ENCODE measurements at regions not wholly inside any gene's neighbourhood (a gene's known extent, or its start where the extent isn't known, plus 50 kb on each side); places are given as distances from the start of the nearest gene placed in this dataset.

DNA sequence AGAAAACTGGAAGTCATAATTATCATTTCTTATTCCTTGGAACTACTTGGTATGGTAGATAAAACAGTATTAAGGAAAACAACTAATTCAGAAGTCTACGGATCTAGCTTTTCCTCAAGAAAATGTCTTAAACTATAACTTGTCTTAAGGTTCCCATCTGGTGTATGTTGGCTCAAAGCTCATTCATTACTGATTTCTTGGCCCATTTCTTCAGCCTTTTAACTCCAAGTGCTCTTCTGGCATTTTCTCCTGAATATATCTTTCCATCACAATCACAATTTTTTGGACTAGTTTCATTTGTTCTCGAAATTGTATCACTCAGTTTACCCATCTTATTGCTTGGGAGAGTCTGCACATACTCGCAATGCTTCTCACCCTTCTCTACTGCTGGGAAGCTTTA is 150.1 kb downstream of the C12orf50 start:
- no peaks in the 10 kb centered on the region for H3K9me3 Mint-ChIP-seq (ENCODE audit: unreplicated experiment)
- FAIRE-seq (no peak), DNase-seq (ENCODE audit: low read depth) (no peak)
- Histone ChIP-seq H3K4me3 (ENCODE audit: insufficient read depth, low read depth, low read length) (no peak overlapping the region), H3K27ac (ENCODE audit: low read depth, low read length) (no peak overlapping the region), H3K4me1 (ENCODE audit: insufficient read depth, low read length) (no peaks in the 10 kb centered on the region), H2AFZ (ENCODE audit: low read depth, low read length) (no peak overlapping the region), H3K79me2 (ENCODE audit: insufficient read depth, low read length) (no peaks in the 10 kb centered on the region), H3K36me3 (ENCODE audit: insufficient read depth, low read length) (no peaks in the 10 kb centered on the region), H4K20me1 (ENCODE audit: insufficient read depth, low read length) (no peaks in the 10 kb centered on the region), H3K27me3 (ENCODE audit: insufficient read depth, low read length) (no peaks in the 10 kb centered on the region), H3K9ac (ENCODE audit: low read length) (no peak overlapping the region), H3K9me3 (ENCODE audit: insufficient read depth, low read depth, low read length) (no peaks in the 10 kb centered on the region), H3K4me2 (ENCODE audit: low read length) (no peak overlapping the region)
- no peak overlapping the region for H3K4me3 Mint-ChIP-seq (ENCODE audit: unreplicated experiment)
- TF ChIP-seq, protein P1, sequence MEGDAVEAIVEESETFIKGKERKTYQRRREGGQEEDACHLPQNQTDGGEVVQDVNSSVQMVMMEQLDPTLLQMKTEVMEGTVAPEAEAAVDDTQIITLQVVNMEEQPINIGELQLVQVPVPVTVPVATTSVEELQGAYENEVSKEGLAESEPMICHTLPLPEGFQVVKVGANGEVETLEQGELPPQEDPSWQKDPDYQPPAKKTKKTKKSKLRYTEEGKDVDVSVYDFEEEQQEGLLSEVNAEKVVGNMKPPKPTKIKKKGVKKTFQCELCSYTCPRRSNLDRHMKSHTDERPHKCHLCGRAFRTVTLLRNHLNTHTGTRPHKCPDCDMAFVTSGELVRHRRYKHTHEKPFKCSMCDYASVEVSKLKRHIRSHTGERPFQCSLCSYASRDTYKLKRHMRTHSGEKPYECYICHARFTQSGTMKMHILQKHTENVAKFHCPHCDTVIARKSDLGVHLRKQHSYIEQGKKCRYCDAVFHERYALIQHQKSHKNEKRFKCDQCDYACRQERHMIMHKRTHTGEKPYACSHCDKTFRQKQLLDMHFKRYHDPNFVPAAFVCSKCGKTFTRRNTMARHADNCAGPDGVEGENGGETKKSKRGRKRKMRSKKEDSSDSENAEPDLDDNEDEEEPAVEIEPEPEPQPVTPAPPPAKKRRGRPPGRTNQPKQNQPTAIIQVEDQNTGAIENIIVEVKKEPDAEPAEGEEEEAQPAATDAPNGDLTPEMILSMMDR (IDR thresholded peaks at IDR 0.05; ENCODE audit: insufficient read depth, low read depth, low read length), result no peak
- no peak for TF ChIP-seq EZH2 (IDR thresholded peaks at IDR 0.05; ENCODE audit: insufficient read depth, low read length)
- H3K27me3 Mint-ChIP-seq (ENCODE audit: low read depth, unreplicated experiment), result no peaks in the 10 kb centered on the region
- H3K36me3 Mint-ChIP-seq (ENCODE audit: low read depth, unreplicated experiment), result no peaks in the 10 kb centered on the region
- H3K4me1 Mint-ChIP-seq (ENCODE audit: low read depth, unreplicated experiment), result no peaks in the 10 kb centered on the region
- H3K27ac Mint-ChIP-seq (ENCODE audit: unreplicated experiment), result no peak overlapping the region

DNA sequence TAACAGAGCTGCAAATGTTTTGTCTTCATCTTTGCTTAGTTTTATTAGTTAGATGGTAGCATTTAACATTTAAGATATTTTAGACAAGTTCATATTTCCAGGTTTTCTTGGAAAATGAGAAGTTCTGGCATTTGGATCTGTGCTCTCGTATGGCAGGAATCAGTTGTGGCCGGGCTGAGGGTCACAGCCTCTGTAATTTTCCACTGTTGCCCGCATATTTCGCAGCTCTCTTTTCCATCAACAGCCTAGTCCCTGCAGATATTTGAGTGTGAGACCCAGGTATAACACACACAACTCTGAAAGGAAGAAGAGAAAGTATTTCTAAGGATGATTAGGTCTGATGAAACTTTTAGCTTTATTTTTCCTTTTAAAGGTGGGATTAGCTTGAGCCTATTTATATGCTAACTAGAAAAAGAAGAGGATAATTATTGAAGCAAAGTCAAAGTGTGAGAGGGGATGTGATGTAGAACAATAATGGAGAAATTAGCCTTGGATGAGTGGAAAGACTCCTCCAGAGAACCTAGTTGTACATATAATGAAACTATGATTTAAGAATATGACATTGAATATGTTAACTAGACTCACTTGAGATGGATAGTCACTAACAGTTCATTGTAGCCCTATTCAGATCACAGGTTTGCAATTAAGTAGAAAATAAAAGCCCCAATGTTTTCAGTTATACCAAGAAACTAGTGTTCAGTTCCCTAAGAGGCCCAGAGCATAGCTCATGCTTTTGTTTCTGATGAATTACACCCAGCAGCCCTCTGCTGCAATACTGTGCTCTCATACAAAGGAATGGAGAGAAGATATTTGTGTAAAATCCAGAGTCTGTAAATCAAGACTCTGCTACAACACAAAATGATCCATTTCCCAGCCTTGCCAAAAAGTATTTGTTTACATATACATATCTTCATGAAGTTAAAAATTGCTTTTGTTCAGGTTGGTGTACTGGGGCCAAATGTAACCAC is 158.4 kb downstream of the C12orf50 start:
- Histone ChIP-seq H3K36me3 (ENCODE audit: insufficient read depth, low read length) (no peaks in the 10 kb centered on the region), H3K4me2 (ENCODE audit: low read length) (no peak overlapping the region), H3K79me2 (ENCODE audit: insufficient read depth, low read length) (no peaks in the 10 kb centered on the region), H3K4me1 (ENCODE audit: insufficient read depth, low read length) (no peaks in the 10 kb centered on the region), H3K9ac (ENCODE audit: low read length) (no peak overlapping the region), H3K4me3 (ENCODE audit: insufficient read depth, low read depth, low read length) (no peak overlapping the region), H2AFZ (ENCODE audit: low read depth, low read length) (no peak overlapping the region), H4K20me1 (ENCODE audit: insufficient read depth, low read length) (no peaks in the 10 kb centered on the region), H3K27me3 (ENCODE audit: insufficient read depth, low read length) (no peaks in the 10 kb centered on the region), H3K27ac (ENCODE audit: low read depth, low read length) (no peak overlapping the region), H3K9me3 (ENCODE audit: insufficient read depth, low read depth, low read length) (no peaks in the 10 kb centered on the region)
- no peaks in the 10 kb centered on the region for H3K9me3 Mint-ChIP-seq (ENCODE audit: unreplicated experiment)
- FAIRE-seq, result no peak
- no peak overlapping the region for H3K27ac Mint-ChIP-seq (ENCODE audit: unreplicated experiment)
- no peak for TF ChIP-seq EZH2 (IDR thresholded peaks at IDR 0.05; ENCODE audit: insufficient read depth, low read length)
- TF ChIP-seq, protein P1 (IDR thresholded peaks at IDR 0.05; ENCODE audit: insufficient read depth, low read depth, low read length), result no peak
- H3K27me3 Mint-ChIP-seq (ENCODE audit: low read depth, unreplicated experiment), result no peaks in the 10 kb centered on the region
- DNase-seq (ENCODE audit: low read depth), result peak; percentile 35
- no peaks in the 10 kb centered on the region for H3K36me3 Mint-ChIP-seq (ENCODE audit: low read depth, unreplicated experiment)
- H3K4me3 Mint-ChIP-seq (ENCODE audit: unreplicated experiment), result no peak overlapping the region
- H3K4me1 Mint-ChIP-seq (ENCODE audit: low read depth, unreplicated experiment), result peaks cover 11% of the 10 kb centered on the region

DNA sequence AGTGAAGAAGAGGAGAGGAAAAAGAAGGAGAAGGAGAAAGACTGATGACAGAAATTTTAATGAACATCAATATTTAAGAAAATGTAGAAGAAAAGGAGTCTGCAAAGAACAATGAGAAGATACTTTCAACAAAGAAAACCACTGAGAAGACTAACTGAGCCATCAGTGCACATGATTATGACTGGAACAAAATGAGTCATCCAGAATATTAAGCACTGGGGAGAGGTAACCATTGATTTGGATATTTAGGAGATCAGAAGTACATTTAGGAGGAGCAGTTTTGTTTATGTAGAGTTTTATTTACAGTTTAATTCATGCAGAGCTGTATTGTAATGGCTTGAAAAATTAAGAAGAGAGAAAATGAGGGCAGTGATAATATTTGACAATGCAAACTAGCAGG is 159.1 kb downstream of the C12orf50 start:
- Mint-ChIP-seq H3K27me3 (ENCODE audit: low read depth, unreplicated experiment) (no peaks in the 10 kb centered on the region), H3K36me3 (ENCODE audit: low read depth, unreplicated experiment) (no peaks in the 10 kb centered on the region), H3K4me1 (ENCODE audit: low read depth, unreplicated experiment) (peaks cover 11% of the 10 kb centered on the region), H3K4me3 (ENCODE audit: unreplicated experiment) (no peak overlapping the region), H3K9me3 (ENCODE audit: unreplicated experiment) (no peaks in the 10 kb centered on the region), H3K27ac (ENCODE audit: unreplicated experiment) (no peak overlapping the region)
- no peak overlapping the region for H2AFZ ChIP-seq (ENCODE audit: low read depth, low read length)
- no peak overlapping the region for H3K4me2 ChIP-seq (ENCODE audit: low read length)
- no peaks in the 10 kb centered on the region for H3K36me3 ChIP-seq (ENCODE audit: insufficient read depth, low read length)
- no peak overlapping the region for H3K27ac ChIP-seq (ENCODE audit: low read depth, low read length)
- H3K4me3 ChIP-seq (ENCODE audit: insufficient read depth, low read depth, low read length), result no peak overlapping the region
- no peaks in the 10 kb centered on the region for H4K20me1 ChIP-seq (ENCODE audit: insufficient read depth, low read length)
- DNase-seq (ENCODE audit: low read depth), result peak; percentile 25
- H3K9ac ChIP-seq (ENCODE audit: low read length), result no peak overlapping the region
- H3K9me3 ChIP-seq (ENCODE audit: insufficient read depth, low read depth, low read length), result no peaks in the 10 kb centered on the region
- no peaks in the 10 kb centered on the region for H3K27me3 ChIP-seq (ENCODE audit: insufficient read depth, low read length)
- no peak for FAIRE-seq
- TF ChIP-seq EZH2 (IDR thresholded peaks at IDR 0.05; ENCODE audit: insufficient read depth, low read length), result no peak
- TF ChIP-seq, protein P1 (IDR thresholded peaks at IDR 0.05; ENCODE audit: insufficient read depth, low read depth, low read length), result no peak
- no peaks in the 10 kb centered on the region for H3K79me2 ChIP-seq (ENCODE audit: insufficient read depth, low read length)
- no peaks in the 10 kb centered on the region for H3K4me1 ChIP-seq (ENCODE audit: insufficient read depth, low read length)

Measured in astrocyte (in vitro differentiated cells and primary cell).